ENCODE measurements at regions not wholly inside any gene's neighbourhood (a gene's known extent, or its start where the extent isn't known, plus 50 kb on each side); places are given as distances from the start of the nearest gene placed in this dataset.
"Not testable (repeated sequence)": the region's sequence is repeated elsewhere in the genome, so short reads cannot be mapped to it uniquely, and the experiment has no call there.

- TF ChIP-seq CTCF (conservative IDR thresholded peaks at IDR 0.05; ENCODE audit: low read depth, low read length): no peak
- DNase-seq (ENCODE audit: low read depth): no peak
- no peak overlapping the region for H3K4me3 ChIP-seq (ENCODE audit: low read depth, low read length)
Measured at GRCh38 chr2:88885679-88886416, 194.4 kb downstream of the RPIA start.

GRCh38 chr2:88887466-88887865, 196.0 kb downstream of the RPIA start:
- H3K4me3 ChIP-seq (ENCODE audit: low read depth, low read length); DNase-seq (ENCODE audit: low read depth): not testable (repeated sequence)

- no peak for DNase-seq (ENCODE audit: low read depth)
- TF ChIP-seq CTCF (conservative IDR thresholded peaks at IDR 0.05; ENCODE audit: low read depth, low read length): no peak
- no peak overlapping the region for H3K4me3 ChIP-seq (ENCODE audit: low read depth, low read length)
Measured at GRCh38 chr2:88892207-88892606, 200.7 kb downstream of the RPIA start.

- DNase-seq (ENCODE audit: low read depth): no peak
- TF ChIP-seq CTCF (conservative IDR thresholded peaks at IDR 0.05; ENCODE audit: low read depth, low read length): no peak
- no peak overlapping the region for H3K4me3 ChIP-seq (ENCODE audit: low read depth, low read length)
Measured at GRCh38 chr2:88892788-88893187, 201.3 kb downstream of the RPIA start.

DNA sequence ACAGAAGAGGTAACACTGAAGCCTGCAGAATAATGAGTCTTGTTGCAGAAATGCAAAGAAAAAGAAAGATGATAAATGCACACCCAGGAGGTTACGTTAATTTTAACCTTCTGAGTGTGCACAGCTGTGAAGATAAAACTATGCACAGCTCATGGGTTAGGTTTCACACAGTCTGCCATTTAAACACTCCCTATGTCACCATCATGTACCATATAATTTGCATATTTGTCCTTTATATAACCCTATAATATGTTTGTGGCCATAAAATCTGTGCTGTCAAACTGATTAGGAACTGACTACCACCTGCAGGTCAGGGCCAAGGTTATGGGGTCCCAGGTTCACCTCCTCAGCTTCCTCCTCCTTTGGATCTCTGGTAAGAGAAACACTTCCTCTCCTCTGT, 205.5 kb downstream of the RPIA start:
- DNase-seq (ENCODE audit: low read depth): no peak
- TF ChIP-seq CTCF (conservative IDR thresholded peaks at IDR 0.05; ENCODE audit: low read depth, low read length): no peak
- H3K4me3 ChIP-seq (ENCODE audit: low read depth, low read length): no peak overlapping the region

DNA sequence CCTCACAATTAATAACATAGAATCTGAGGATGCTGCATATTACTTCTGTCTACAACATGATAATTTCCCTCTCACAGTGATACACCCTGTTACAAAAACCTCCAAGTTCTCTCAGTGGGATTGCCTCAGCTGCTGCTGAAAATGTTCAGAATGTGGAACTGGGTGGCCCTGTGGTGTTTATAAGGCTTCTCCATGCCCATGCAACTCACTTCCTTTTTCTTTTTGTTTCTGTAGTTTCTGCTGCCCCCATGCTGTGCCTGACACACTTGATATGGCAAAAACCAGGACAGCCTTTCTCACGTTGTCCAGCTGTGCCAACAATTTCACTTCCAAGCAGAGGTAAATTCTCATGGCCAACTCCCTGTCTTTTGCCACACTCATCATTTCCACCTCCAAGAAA, 206.2 kb downstream of the RPIA start:
- no peak overlapping the region for H3K4me3 ChIP-seq (ENCODE audit: low read depth, low read length)
- DNase-seq (ENCODE audit: low read depth): no peak
- no peak for TF ChIP-seq CTCF (conservative IDR thresholded peaks at IDR 0.05; ENCODE audit: low read depth, low read length)

- DNase-seq (ENCODE audit: low read depth): peak; percentile 63
- peak; percentile 84 for TF ChIP-seq CTCF (conservative IDR thresholded peaks at IDR 0.05; ENCODE audit: low read depth, low read length)
- H3K4me3 ChIP-seq (ENCODE audit: low read depth, low read length): no peak overlapping the region
Measured at GRCh38 chr2:88903749-88904353, 212.4 kb downstream of the RPIA start.

Measured in choroid plexus epithelial cell (primary cell).